MM.1S (cell line): ENCODE measurements at regions not wholly inside any gene's neighbourhood (a gene's known extent, or its start where the extent isn't known, plus 50 kb on each side); places are given as distances from the start of the nearest gene placed in this dataset.

ENCODE experiments used
- CTCF ChIP-seq: fragments of 300-600 bp; sonication (generic); IDR thresholded peaks from 2 replicates; pipeline ENCODE4 v1.5.1; 2016; ENCODE audit warnings: antibody characterized with exemption, low read length, mixed read lengths
- EZH2 ChIP-seq: fragments of 300-600 bp; sonication (generic); optimal IDR thresholded peaks from 2 replicates; pipeline ENCODE3; 2017; ENCODE audit warnings: low read depth, mild to moderate bottlenecking, antibody characterized with exemption, low read length, mixed read lengths
- EZH2phosphoT487 ChIP-seq: fragments of 300-600 bp; sonication (generic); IDR thresholded peaks from 2 replicates; pipeline ENCODE4 v1.6.1; 2018; ENCODE audit warnings: antibody characterized with exemption, low read length

GRCh38 chr3:84772841-84773240 is 185.9 kb upstream of the CADM2 start:
- TF ChIP-seq CTCF (no peak), EZH2 (no peak), EZH2phosphoT487 (no peak)
